Suprapubic skin (tissue), 4 donors: ENCODE measurements at regions not wholly inside any gene's neighbourhood (a gene's known extent, or its start where the extent isn't known, plus 50 kb on each side); places are given as distances from the start of the nearest gene placed in this dataset.

Experiments used
- POLR2A ChIP-seq, 2 donors: fragments of 450-650 bp; IDR thresholded peaks; one replicate each; pipeline ENCODE4 v1.6.1; 2017; ENCODE audit warnings: antibody characterized with exemption in 2 of 2, mild to moderate bottlenecking in 2 of 2, moderate library complexity in 2 of 2
- POLR2AphosphoS5 ChIP-seq, 3 donors: sonication (generic); formaldehyde crosslinking; IDR thresholded peaks; one replicate each; pipeline ENCODE4 v1.6.1; 2017; ENCODE audit warnings: antibody characterized with exemption in 3 of 3

- no peak for TF ChIP-seq POLR2AphosphoS5 (IDR thresholded peaks at IDR 0.05)
- no peak for TF ChIP-seq POLR2A (IDR thresholded peaks at IDR 0.05)
These were observed 131.0 kb downstream of the ATXN3L start for GRCh38 chrX:13188731-13189309.
